Stomach smooth muscle (tissue), 2 donors: ENCODE measurements at regions not wholly inside any gene's neighbourhood (a gene's known extent, or its start where the extent isn't known, plus 50 kb on each side); places are given as distances from the start of the nearest gene placed in this dataset.

Experiments used
- H3K27ac ChIP-seq: one replicate; pipeline ENCODE4 v1.7.0; 2013; ENCODE audit warnings: mild to moderate bottlenecking, low read length, inconsistent platforms
- H3K27me3 ChIP-seq, 2 donors: one replicate each; pipeline ENCODE4 v1.7.0; 2013; ENCODE audit warnings: low read length in 2 of 2; ENCODE audit not compliant: insufficient read depth in 2 of 2, control insufficient read depth in 1 of 2
- H3K36me3 ChIP-seq, 2 donors: one replicate each; pipeline ENCODE4 v1.7.0; 2013; ENCODE audit warnings: low read length in 2 of 2; ENCODE audit not compliant: control insufficient read depth in 2 of 2, insufficient read depth in 2 of 2
- H3K4me1 ChIP-seq: one replicate; pipeline ENCODE4 v1.7.0; 2013; ENCODE audit warnings: low read length; ENCODE audit not compliant: control insufficient read depth, insufficient read depth
- H3K4me3 ChIP-seq, 2 donors: one replicate each; pipeline ENCODE4 v1.7.0; 2013; ENCODE audit warnings: low read length in 2 of 2
- H3K9ac ChIP-seq, 2 donors: one replicate each; pipeline ENCODE4 v1.7.0; 2013; ENCODE audit warnings: low read length in 2 of 2, mild to moderate bottlenecking in 1 of 2
- H3K9me3 ChIP-seq, 2 donors: one replicate each; pipeline ENCODE4 v1.7.0; 2013; ENCODE audit warnings: low read length in 2 of 2; ENCODE audit not compliant: control insufficient read depth in 2 of 2
- donor health status: healthy.
- donor health status: Pancreatic carcinoma.

GRCh38 chr10:60570896-60571295 is 181.2 kb upstream of the ANK3 start:
- H3K9ac ChIP-seq: no peak overlapping the region
- no peak overlapping the region for H3K27ac ChIP-seq
- no peaks in the 10 kb centered on the region for H3K9me3 ChIP-seq
- H3K27me3 ChIP-seq: no peaks in the 10 kb centered on the region
- no peaks in the 10 kb centered on the region for H3K36me3 ChIP-seq
- peaks cover 2% of the 10 kb centered on the region for H3K4me1 ChIP-seq
- H3K4me3 ChIP-seq: peak overlapping the region in 1 of 2 donors; percentile 27

- no peaks in the 10 kb centered on the region for H3K27me3 ChIP-seq
- peaks cover 2% of the 10 kb centered on the region for H3K4me1 ChIP-seq
- no peaks in the 10 kb centered on the region for H3K36me3 ChIP-seq
- no peak overlapping the region for H3K9ac ChIP-seq
- no peaks in the 10 kb centered on the region for H3K9me3 ChIP-seq
- H3K27ac ChIP-seq: no peak overlapping the region
- H3K4me3 ChIP-seq: no peak overlapping the region
These were observed 180.7 kb upstream of the ANK3 start for GRCh38 chr10:60570272-60570865.

GRCh38 chr10:60569681-60570080 is 180.0 kb upstream of the ANK3 start:
- Histone ChIP-seq H3K4me1 (peaks cover 2% of the 10 kb centered on the region), H3K36me3 (no peaks in the 10 kb centered on the region), H3K4me3 (no peak overlapping the region), H3K9ac (no peak overlapping the region), H3K27me3 (no peaks in the 10 kb centered on the region), H3K9me3 (no peaks in the 10 kb centered on the region), H3K27ac (no peak overlapping the region)

GRCh38 chr10:60566096-60566495 is 176.4 kb upstream of the ANK3 start:
- no peaks in the 10 kb centered on the region for H3K27me3 ChIP-seq
- H3K9ac ChIP-seq: no peak overlapping the region
- H3K4me3 ChIP-seq: no peak overlapping the region
- H3K9me3 ChIP-seq: no peaks in the 10 kb centered on the region
- no peak overlapping the region for H3K27ac ChIP-seq
- H3K36me3 ChIP-seq: no peaks in the 10 kb centered on the region
- no peaks in the 10 kb centered on the region for H3K4me1 ChIP-seq

GRCh38 chr10:60565492-60565891 is 175.8 kb upstream of the ANK3 start:
- Histone ChIP-seq H3K27ac (no peak overlapping the region), H3K27me3 (no peaks in the 10 kb centered on the region), H3K9ac (no peak overlapping the region), H3K36me3 (no peaks in the 10 kb centered on the region), H3K9me3 (no peaks in the 10 kb centered on the region), H3K4me3 (no peak overlapping the region), H3K4me1 (no peaks in the 10 kb centered on the region)

GRCh38 chr10:60564475-60564874 is 174.8 kb upstream of the ANK3 start:
- Histone ChIP-seq H3K4me3 (no peak overlapping the region), H3K27ac (no peak overlapping the region), H3K9ac (no peak overlapping the region), H3K27me3 (no peaks in the 10 kb centered on the region), H3K36me3 (no peaks in the 10 kb centered on the region), H3K9me3 (no peaks in the 10 kb centered on the region), H3K4me1 (no peaks in the 10 kb centered on the region)

- H3K27me3 ChIP-seq: no peaks in the 10 kb centered on the region
- no peak overlapping the region for H3K27ac ChIP-seq
- no peaks in the 10 kb centered on the region for H3K36me3 ChIP-seq
- no peak overlapping the region for H3K4me3 ChIP-seq
- no peaks in the 10 kb centered on the region for H3K4me1 ChIP-seq
- no peaks in the 10 kb centered on the region for H3K9me3 ChIP-seq
- H3K9ac ChIP-seq: no peak overlapping the region
These were observed 170.8 kb upstream of the ANK3 start for GRCh38 chr10:60560451-60560850.

- Histone ChIP-seq H3K4me3 (no peak overlapping the region), H3K9ac (no peak overlapping the region), H3K9me3 (no peaks in the 10 kb centered on the region), H3K27me3 (no peaks in the 10 kb centered on the region), H3K27ac (no peak overlapping the region), H3K36me3 (no peaks in the 10 kb centered on the region), H3K4me1 (no peaks in the 10 kb centered on the region)
These were observed 166.0 kb upstream of the ANK3 start for GRCh38 chr10:60555700-60556099.

GRCh38 chr10:60549686-60550085 is 160.0 kb upstream of the ANK3 start:
- no peak overlapping the region for H3K9ac ChIP-seq
- no peak overlapping the region for H3K4me3 ChIP-seq
- no peaks in the 10 kb centered on the region for H3K4me1 ChIP-seq
- no peaks in the 10 kb centered on the region for H3K36me3 ChIP-seq
- H3K27ac ChIP-seq: no peak overlapping the region
- no peaks in the 10 kb centered on the region for H3K9me3 ChIP-seq
- H3K27me3 ChIP-seq: no peaks in the 10 kb centered on the region

- Histone ChIP-seq H3K27me3 (no peaks in the 10 kb centered on the region), H3K9ac (no peak overlapping the region), H3K9me3 (no peaks in the 10 kb centered on the region), H3K4me1 (no peaks in the 10 kb centered on the region), H3K36me3 (no peaks in the 10 kb centered on the region), H3K4me3 (no peak overlapping the region), H3K27ac (no peak overlapping the region)
These were observed 153.0 kb upstream of the ANK3 start for GRCh38 chr10:60542657-60543056.

GRCh38 chr10:60541451-60541850 is 151.8 kb upstream of the ANK3 start:
- Histone ChIP-seq H3K36me3 (no peaks in the 10 kb centered on the region), H3K27ac (no peak overlapping the region), H3K9ac (no peak overlapping the region), H3K4me3 (no peak overlapping the region), H3K9me3 (no peaks in the 10 kb centered on the region), H3K4me1 (no peaks in the 10 kb centered on the region), H3K27me3 (no peaks in the 10 kb centered on the region)
